ENCODE measurements at regions not wholly inside any gene's neighbourhood (a gene's known extent, or its start where the extent isn't known, plus 50 kb on each side); places are given as distances from the start of the nearest gene placed in this dataset.
"Not testable (repeated sequence)": the region's sequence is repeated elsewhere in the genome, so short reads cannot be mapped to it uniquely, and the experiment has no call there.

GRCh38 chr4:32929796-32930699, 2209.9 kb downstream of the PCDH7 start:
- DNase-seq (ENCODE audit: low spot score) = no peak

GRCh38 chr4:32930700-32931099, 2210.5 kb downstream of the PCDH7 start:
- no peak for DNase-seq (ENCODE audit: low spot score)

GRCh38 chr4:32931475-32931874, 2211.3 kb downstream of the PCDH7 start:
- no peak for DNase-seq (ENCODE audit: low spot score)

- DNase-seq (ENCODE audit: low spot score) = no peak
Measured at GRCh38 chr4:32932156-32932555, 2212.0 kb downstream of the PCDH7 start.

GRCh38 chr4:32939222-32939621, 2219.1 kb downstream of the PCDH7 start:
- not testable (repeated sequence) for DNase-seq (ENCODE audit: low spot score)

GRCh38 chr4:32950866-32951265, 2230.7 kb downstream of the PCDH7 start:
- no peak for DNase-seq (ENCODE audit: low spot score)

GRCh38 chr4:32958586-32958985, 2238.4 kb downstream of the PCDH7 start:
- no peak for DNase-seq (ENCODE audit: low spot score)

GRCh38 chr4:32962100-32962499, 2241.9 kb downstream of the PCDH7 start:
- no peak for DNase-seq (ENCODE audit: low spot score)

GRCh38 chr4:32985256-32985655, 2265.1 kb downstream of the PCDH7 start:
- DNase-seq (ENCODE audit: low spot score) = no peak

- no peak for DNase-seq (ENCODE audit: low spot score)
Measured at GRCh38 chr4:32986236-32986635, 2266.1 kb downstream of the PCDH7 start.

- no peak for DNase-seq (ENCODE audit: low spot score)
Measured at GRCh38 chr4:32987111-32987510, 2266.9 kb downstream of the PCDH7 start.

GRCh38 chr4:32988165-32988811, 2268.1 kb downstream of the PCDH7 start:
- DNase-seq (ENCODE audit: low spot score) = no peak

GRCh38 chr4:32991663-32992062, 2271.5 kb downstream of the PCDH7 start:
- no peak for DNase-seq (ENCODE audit: low spot score)

- DNase-seq (ENCODE audit: low spot score) = no peak
Measured at GRCh38 chr4:32994981-32995881, 2275.1 kb downstream of the PCDH7 start.

GRCh38 chr4:33013282-33013681, 2293.1 kb downstream of the PCDH7 start:
- no peak for DNase-seq (ENCODE audit: low spot score)

GRCh38 chr4:33025236-33025635, 2305.1 kb downstream of the PCDH7 start:
- no peak for DNase-seq (ENCODE audit: low spot score)

GRCh38 chr4:33029976-33030375, 2309.8 kb downstream of the PCDH7 start:
- no peak for DNase-seq (ENCODE audit: low spot score)

GRCh38 chr4:33031328-33031727, 2311.2 kb downstream of the PCDH7 start:
- no peak for DNase-seq (ENCODE audit: low spot score)

- DNase-seq (ENCODE audit: low spot score) = no peak
Measured at GRCh38 chr4:33037464-33037863, 2317.3 kb downstream of the PCDH7 start.

- no peak for DNase-seq (ENCODE audit: low spot score)
Measured at GRCh38 chr4:33045334-33045733, 2325.2 kb downstream of the PCDH7 start.

- no peak for DNase-seq (ENCODE audit: low spot score)
Measured at GRCh38 chr4:33052241-33052640, 2332.1 kb downstream of the PCDH7 start.

- DNase-seq (ENCODE audit: low spot score) = no peak
Measured at GRCh38 chr4:33054161-33054560, 2334.0 kb downstream of the PCDH7 start.
